Stimulated activated CD8-positive, alpha-beta memory T cell treated with anti-CD3 and anti-CD28 coated beads, Interleukin-12 subunit alpha, Interleukin-12 subunit beta, amount 100 ng/mL, for 24 hours (primary cell): ENCODE measurements at regions not wholly inside any gene's neighbourhood (a gene's known extent, or its start where the extent isn't known, plus 50 kb on each side); places are given as distances from the start of the nearest gene placed in this dataset.
"Not testable (repeated sequence)": the region's sequence is repeated elsewhere in the genome, so short reads cannot be mapped to it uniquely, and the experiment has no call there.

Experiments used
- DNase-seq: peaks from one replicate; pipeline ENCODE4 v3.0.0-alpha.2; 2020; ENCODE audit errors: extremely low read depth

DNA sequence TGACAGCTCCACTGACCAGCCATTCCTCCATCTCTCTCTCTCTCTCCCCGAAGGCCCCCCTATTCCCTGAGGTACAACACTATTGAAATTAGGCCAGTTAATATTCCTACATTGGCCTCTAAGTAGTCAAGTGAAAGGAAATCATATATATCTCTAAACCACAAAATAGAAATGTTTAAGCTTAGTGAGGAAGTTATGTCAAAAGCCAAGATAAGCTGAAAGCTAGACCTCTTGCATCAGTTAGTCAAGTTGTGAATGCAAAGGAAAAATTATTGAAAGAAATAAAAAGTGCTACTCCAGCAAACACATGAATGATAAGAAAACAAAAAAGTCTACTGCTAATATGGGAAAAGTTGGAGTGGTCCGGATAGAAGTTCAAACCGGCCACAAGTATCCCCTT is 301.3 kb upstream of the RBMS1 start:
- no peak for DNase-seq

DNA sequence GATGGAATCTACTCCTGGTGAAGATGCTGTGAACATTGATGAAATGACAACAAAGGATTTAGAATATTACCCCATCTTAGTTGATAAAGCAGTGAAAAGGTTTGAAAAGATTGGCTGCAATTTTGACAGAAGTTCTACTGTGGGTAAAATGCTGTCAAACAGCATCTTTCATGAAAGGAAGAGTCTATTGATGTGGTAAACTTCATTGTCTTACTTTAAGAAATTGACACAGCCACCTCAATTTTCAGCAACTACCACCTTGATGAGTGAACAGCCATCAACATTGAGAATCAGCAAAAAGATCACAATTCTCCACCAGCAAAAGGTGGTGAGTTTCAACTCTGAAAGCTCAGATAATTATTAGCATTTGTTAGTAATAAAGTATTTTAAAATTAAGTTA is 310.3 kb upstream of the RBMS1 start:
- no peak for DNase-seq

- no peak for DNase-seq
Observed at GRCh38 chr2:160810406-160810805, 316.8 kb upstream of the RBMS1 start.

DNA sequence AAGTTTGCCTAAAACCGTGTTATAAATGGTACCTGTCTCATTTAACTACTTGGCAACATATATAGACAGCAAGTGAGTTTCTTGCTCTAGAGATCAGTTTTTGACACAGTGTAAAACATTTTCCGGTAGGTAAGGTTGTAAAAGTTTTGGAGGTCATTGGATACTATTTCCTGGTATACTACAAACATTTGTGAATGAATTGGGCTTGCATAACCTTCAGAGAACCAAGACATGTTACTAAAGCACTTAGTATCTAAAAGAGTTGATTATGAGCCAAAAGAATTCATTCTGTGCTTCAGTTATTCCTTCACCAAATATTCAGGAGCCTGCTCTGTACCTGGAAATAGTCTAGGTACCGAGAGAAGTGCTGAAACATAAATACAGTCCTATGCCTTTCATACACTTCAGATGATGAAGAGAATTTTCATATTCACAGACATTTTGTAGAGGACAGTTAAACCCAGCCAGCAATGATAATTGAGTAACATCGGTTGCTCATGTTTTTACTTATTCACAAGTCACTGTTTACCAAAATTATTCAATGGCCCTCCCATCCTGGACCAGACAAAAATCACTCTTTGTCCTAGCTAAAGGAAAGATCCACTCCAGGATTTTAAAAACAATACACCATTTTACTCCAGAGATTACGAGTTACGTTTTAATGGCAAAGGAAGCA is 319.4 kb upstream of the RBMS1 start:
- DNase-seq = no peak

GRCh38 chr2:160813506-160813858 is 319.9 kb upstream of the RBMS1 start:
- DNase-seq = no peak

- DNase-seq = no peak
Observed at GRCh38 chr2:160816916-160817499, 323.4 kb upstream of the RBMS1 start.

- DNase-seq = no peak
Observed at GRCh38 chr2:160820691-160821090, 327.1 kb upstream of the RBMS1 start.

DNA sequence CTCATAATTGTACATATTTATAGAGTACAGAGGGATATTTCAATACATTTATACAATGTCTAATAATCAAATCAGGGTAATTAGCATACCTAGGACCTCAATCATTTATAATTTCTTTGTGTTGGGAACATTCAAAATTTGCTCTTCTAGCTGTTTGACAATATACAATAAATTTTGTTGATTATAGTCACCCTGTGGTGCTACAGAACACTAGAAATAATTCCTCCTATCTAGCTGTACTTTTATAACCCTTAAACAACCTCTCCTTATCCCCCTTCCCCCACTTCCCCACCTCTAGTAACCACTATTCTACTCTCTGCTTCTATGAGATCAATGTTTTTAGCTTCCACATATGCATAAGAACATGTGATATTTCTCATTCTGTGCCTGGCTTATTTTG is 328.4 kb upstream of the RBMS1 start:
- DNase-seq = no peak

GRCh38 chr2:160825433-160825832 is 331.8 kb upstream of the RBMS1 start:
- DNase-seq = no peak

GRCh38 chr2:160826496-160826895 is 332.9 kb upstream of the RBMS1 start:
- DNase-seq = no peak

DNA sequence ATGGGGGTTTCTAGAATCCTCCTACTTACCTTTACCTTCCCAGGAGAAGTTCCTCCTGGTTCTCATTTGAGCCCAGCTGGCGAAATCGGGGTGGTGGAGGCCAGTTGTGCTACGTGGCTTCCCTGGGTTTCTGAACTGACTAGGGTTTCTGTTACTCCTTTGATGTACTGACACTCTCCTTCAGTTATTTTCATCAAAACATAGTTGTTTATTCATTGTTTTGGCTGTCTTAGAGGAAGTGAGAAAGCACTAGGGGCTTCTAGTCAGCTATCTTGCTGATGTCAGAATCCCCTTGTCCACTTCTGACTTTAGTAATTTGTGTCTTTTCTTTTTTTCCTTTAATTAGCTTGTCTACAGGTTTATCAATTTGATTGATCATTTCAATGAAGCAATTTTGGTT is 332.2 kb upstream of the TANK start:
- no peak for DNase-seq

GRCh38 chr2:160832381-160832780 is 327.8 kb upstream of the TANK start:
- not testable (repeated sequence) for DNase-seq

- DNase-seq = no peak
Observed at GRCh38 chr2:160835166-160835565, 325.1 kb upstream of the TANK start.

GRCh38 chr2:160836755-160837154 is 323.5 kb upstream of the TANK start:
- DNase-seq = no peak

GRCh38 chr2:160837416-160837815 is 322.8 kb upstream of the TANK start:
- DNase-seq = no peak

GRCh38 chr2:160838147-160838546 is 322.1 kb upstream of the TANK start:
- no peak for DNase-seq

DNA sequence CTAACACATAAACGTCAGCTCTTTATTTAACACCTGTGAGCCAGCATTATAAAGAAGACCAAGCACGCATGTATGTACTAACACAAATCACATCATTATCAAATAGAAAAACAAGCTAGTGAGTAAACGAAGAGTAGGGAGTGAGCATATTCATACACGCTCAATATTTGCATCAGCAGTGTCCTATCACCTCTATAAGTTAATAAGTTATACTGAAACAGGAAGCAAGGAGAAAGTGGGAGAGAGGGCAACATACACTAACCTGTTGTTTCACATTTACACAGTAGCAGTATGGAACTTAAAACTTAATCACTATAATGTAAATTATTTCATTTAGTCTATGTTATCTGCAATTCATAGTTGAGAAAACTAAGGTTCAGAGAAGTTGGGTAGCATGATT is 321.5 kb upstream of the TANK start:
- no peak for DNase-seq

- no peak for DNase-seq
Observed at GRCh38 chr2:160842286-160842685, 317.9 kb upstream of the TANK start.

GRCh38 chr2:160859096-160859495 is 301.1 kb upstream of the TANK start:
- no peak for DNase-seq

DNA sequence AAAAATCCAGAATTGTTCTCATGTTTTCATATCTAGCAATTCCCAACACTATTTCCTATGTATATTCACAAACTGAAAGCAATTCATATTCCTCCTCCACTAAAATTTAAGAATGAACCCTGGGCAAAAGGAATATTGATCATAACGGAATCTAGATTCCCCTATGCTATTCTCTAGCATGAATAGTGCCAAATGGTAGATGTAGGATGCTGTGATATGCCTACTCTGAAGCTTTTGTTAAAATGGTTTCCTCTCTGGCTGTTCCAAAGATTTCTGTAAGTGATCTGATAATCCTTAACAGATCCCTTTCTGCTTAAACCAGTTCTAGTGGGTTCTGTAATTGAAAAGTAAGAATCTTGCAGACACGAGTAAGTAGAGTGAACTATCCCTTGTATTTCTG is 298.0 kb upstream of the TANK start:
- no peak for DNase-seq

DNA sequence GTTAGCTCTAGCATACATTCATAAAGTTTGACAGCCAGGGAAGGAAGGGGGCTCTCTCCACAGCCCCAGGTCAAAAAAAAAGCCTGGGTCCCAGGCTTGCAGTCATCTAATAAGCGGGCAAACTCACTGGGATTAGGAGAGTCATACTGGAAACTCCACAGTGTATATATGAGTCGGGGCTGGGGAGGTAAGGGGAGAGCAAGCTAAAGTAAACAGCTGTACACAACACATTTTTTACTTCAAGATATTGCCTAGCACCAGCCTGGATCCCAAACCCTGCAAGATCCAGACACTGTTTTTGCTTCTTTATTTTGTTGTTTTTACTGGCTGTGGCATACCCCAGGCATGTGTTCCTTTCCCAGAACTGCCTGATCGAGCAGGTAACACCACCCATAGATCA is 291.3 kb upstream of the TANK start:
- no peak for DNase-seq

DNA sequence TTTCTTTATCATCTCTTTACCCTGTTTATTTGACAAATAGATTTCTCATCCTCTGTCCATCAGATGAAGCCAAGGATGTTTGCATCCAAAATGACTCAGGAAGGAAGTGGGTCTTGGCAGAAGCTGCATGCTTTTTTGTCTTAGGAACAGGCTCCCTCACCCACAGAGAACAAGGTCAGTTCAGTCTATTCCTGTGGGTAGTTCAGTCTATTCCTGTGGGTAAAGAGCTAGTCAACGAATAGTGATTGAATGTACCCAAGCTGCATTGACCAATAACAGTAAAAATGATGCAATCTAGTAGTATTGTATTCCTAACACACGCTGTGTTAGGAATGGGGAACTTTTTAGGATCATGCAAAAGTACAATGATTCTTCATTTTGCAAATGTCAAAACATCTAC is 290.8 kb upstream of the TANK start:
- no peak for DNase-seq

DNA sequence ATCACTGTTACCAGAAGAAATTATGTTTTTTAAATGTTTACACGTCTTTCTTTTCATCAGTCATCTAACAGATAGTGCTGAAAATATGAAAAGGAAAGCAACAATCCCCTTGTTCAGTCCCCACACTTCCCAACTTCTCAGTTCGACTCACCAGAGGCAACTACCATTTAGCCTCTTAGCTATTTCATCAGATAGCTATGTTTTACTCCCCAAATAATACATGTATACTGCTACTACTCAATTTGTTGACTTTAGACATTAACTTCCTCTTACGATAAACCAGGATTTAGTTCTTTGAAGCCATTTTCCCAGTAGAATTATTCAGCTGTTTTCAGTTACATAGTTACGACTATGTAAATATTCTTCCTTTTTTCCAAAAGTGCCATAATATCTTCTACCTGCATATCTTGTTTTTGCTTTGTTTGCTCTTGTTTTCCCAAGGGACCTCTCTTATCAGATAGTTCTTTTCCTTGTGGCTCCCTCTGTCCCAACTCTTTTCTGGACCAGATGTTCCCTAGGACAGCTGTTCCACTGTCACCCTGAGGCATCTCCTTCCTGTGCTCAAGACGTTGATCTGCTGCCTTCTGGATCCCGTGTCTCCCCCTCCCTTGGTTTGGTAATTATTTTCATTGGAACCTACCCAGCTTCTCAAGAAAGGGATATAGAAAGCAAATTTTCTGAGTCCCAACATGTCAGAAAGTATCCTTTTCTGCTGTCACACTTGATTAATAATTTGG is 289.3 kb upstream of the TANK start:
- DNase-seq = no peak
